Karpas-422 (cell line): ENCODE measurements at regions not wholly inside any gene's neighbourhood (a gene's known extent, or its start where the extent isn't known, plus 50 kb on each side); places are given as distances from the start of the nearest gene placed in this dataset.

ENCODE experiments used
- DNase-seq: peaks from one replicate; pipeline ENCODE4 v3.0.0-alpha.2; 2015
- H2AFZ ChIP-seq: fragments of 200-600 bp; sonication (generic); 2 replicates; pipeline ENCODE4 v1.6.1; 2014; ENCODE audit warnings: antibody characterized with exemption, low read length, mixed read lengths
- H3K27ac ChIP-seq: fragments of 200-600 bp; sonication (generic); 2 replicates; pipeline ENCODE4 v1.5.1; 2014; ENCODE audit warnings: mild to moderate bottlenecking, low read length, moderate library complexity
- H3K27me3 ChIP-seq: fragments of 200-600 bp; sonication (generic); 2 replicates; pipeline ENCODE4 v1.6.1; 2014; ENCODE audit warnings: low read length, mixed read lengths
- H3K36me3 ChIP-seq: fragments of 200-600 bp; sonication (generic); 2 replicates; pipeline ENCODE4 v1.6.1; 2014; ENCODE audit warnings: low read length, mixed read lengths; ENCODE audit not compliant: insufficient read depth
- H3K4me1 ChIP-seq: fragments of 200-600 bp; sonication (generic); 2 replicates; pipeline ENCODE4 v1.6.1; 2014; ENCODE audit warnings: mild to moderate bottlenecking, low read length, mixed read lengths
- H3K4me2 ChIP-seq: fragments of 200-600 bp; sonication (generic); 2 replicates; pipeline ENCODE4 v1.6.1; 2014; ENCODE audit warnings: low read length, low read depth, mild to moderate bottlenecking; ENCODE audit not compliant: poor library complexity, severe bottlenecking
- H3K4me3 ChIP-seq: fragments of 200-600 bp; sonication (generic); 2 replicates; pipeline ENCODE4 v1.5.1; 2014; ENCODE audit warnings: mild to moderate bottlenecking, antibody characterized with exemption, low read length, mixed read lengths
- H3K79me2 ChIP-seq: fragments of 200-600 bp; sonication (generic); 2 replicates; pipeline ENCODE4 v1.6.1; 2014; ENCODE audit warnings: mild to moderate bottlenecking, low read length, mixed read lengths
- H3K9ac ChIP-seq: fragments of 200-600 bp; sonication (generic); 2 replicates; pipeline ENCODE4 v1.6.0; 2014; ENCODE audit warnings: low read length
- H3K9me2 ChIP-seq: fragments of 200-600 bp; sonication (generic), shearing (Covaris generic); replicated peaks from 2 replicates; pipeline ENCODE4 v1.6.0; 2014; ENCODE audit warnings: mild to moderate bottlenecking, low read length, moderate library complexity; ENCODE audit not compliant: insufficient read depth
- H3K9me3 ChIP-seq: fragments of 300-700, 200-600 bp; sonication (generic); 2 replicates; pipeline ENCODE4 v1.6.1; 2014; ENCODE audit warnings: low read length, mixed read lengths
- H4K20me1 ChIP-seq: fragments of 200-600 bp; sonication (generic); 2 replicates; pipeline ENCODE4 v1.6.1; 2014; ENCODE audit warnings: mild to moderate bottlenecking, antibody characterized with exemption, low read length, low read depth; ENCODE audit not compliant: insufficient read depth

GRCh38 chr3:78347176-78347575, 1307.3 kb downstream of the ROBO2 start:
- H3K4me2 ChIP-seq = no peak overlapping the region
- no peak overlapping the region for H2AFZ ChIP-seq

GRCh38 chr3:78348664-78349063, 1308.8 kb downstream of the ROBO2 start:
- no peak for DNase-seq
- H3K4me3 ChIP-seq = no peak overlapping the region
- no peak overlapping the region for H2AFZ ChIP-seq
- H3K9me2 ChIP-seq = no peaks in the 10 kb centered on the region
- no peaks in the 10 kb centered on the region for H3K79me2 ChIP-seq
- no peaks in the 10 kb centered on the region for H3K27me3 ChIP-seq
- no peak overlapping the region for H3K27ac ChIP-seq
- H3K36me3 ChIP-seq = no peaks in the 10 kb centered on the region
- no peaks in the 10 kb centered on the region for H3K9me3 ChIP-seq
- no peak overlapping the region for H3K4me2 ChIP-seq
- no peak overlapping the region for H3K9ac ChIP-seq
- no peaks in the 10 kb centered on the region for H3K4me1 ChIP-seq
- H4K20me1 ChIP-seq = no peaks in the 10 kb centered on the region

More at GRCh38 chr3:78347176-78347575, 1307.3 kb downstream of the ROBO2 start:
- Histone ChIP-seq H3K27ac (no peak overlapping the region), H3K4me3 (no peak overlapping the region), H3K9me2 (no peaks in the 10 kb centered on the region), H3K9me3 (no peaks in the 10 kb centered on the region), H3K79me2 (no peaks in the 10 kb centered on the region), H4K20me1 (no peaks in the 10 kb centered on the region), H3K4me1 (no peaks in the 10 kb centered on the region), H3K36me3 (no peaks in the 10 kb centered on the region), H3K9ac (no peak overlapping the region), H3K27me3 (no peaks in the 10 kb centered on the region)
- DNase-seq = no peak

- DNase-seq = no peak
- Histone ChIP-seq H3K9me2 (no peaks in the 10 kb centered on the region), H3K9ac (no peak overlapping the region), H2AFZ (no peak overlapping the region), H3K27me3 (no peaks in the 10 kb centered on the region), H3K79me2 (no peaks in the 10 kb centered on the region), H3K27ac (no peak overlapping the region), H3K4me1 (no peaks in the 10 kb centered on the region), H4K20me1 (no peaks in the 10 kb centered on the region), H3K4me3 (no peak overlapping the region), H3K9me3 (no peaks in the 10 kb centered on the region), H3K36me3 (no peaks in the 10 kb centered on the region), H3K4me2 (no peak overlapping the region)
Measured at GRCh38 chr3:78349571-78349970, 1309.7 kb downstream of the ROBO2 start.

GRCh38 chr3:78351334-78351733, 1311.4 kb downstream of the ROBO2 start:
- no peak for DNase-seq
- Histone ChIP-seq H3K27me3 (no peaks in the 10 kb centered on the region), H3K36me3 (no peaks in the 10 kb centered on the region), H3K4me2 (no peak overlapping the region), H3K9ac (no peak overlapping the region), H3K27ac (no peak overlapping the region), H3K9me2 (no peaks in the 10 kb centered on the region), H3K9me3 (no peaks in the 10 kb centered on the region), H3K4me1 (no peaks in the 10 kb centered on the region), H3K79me2 (no peaks in the 10 kb centered on the region), H3K4me3 (no peak overlapping the region), H4K20me1 (no peaks in the 10 kb centered on the region), H2AFZ (no peak overlapping the region)

GRCh38 chr3:78353231-78353630, 1313.3 kb downstream of the ROBO2 start:
- no peaks in the 10 kb centered on the region for H4K20me1 ChIP-seq
- no peaks in the 10 kb centered on the region for H3K27me3 ChIP-seq
- H2AFZ ChIP-seq = no peak overlapping the region
- H3K4me1 ChIP-seq = no peaks in the 10 kb centered on the region
- H3K4me2 ChIP-seq = no peak overlapping the region
- H3K36me3 ChIP-seq = no peaks in the 10 kb centered on the region
- no peak for DNase-seq
- no peak overlapping the region for H3K4me3 ChIP-seq
- H3K9ac ChIP-seq = no peak overlapping the region
- H3K79me2 ChIP-seq = no peaks in the 10 kb centered on the region
- H3K9me3 ChIP-seq = no peaks in the 10 kb centered on the region
- H3K9me2 ChIP-seq = no peaks in the 10 kb centered on the region
- no peak overlapping the region for H3K27ac ChIP-seq

- no peak for DNase-seq
- H2AFZ ChIP-seq = no peak overlapping the region
- H3K9me3 ChIP-seq = no peaks in the 10 kb centered on the region
- no peak overlapping the region for H3K27ac ChIP-seq
- no peaks in the 10 kb centered on the region for H4K20me1 ChIP-seq
- no peak overlapping the region for H3K4me2 ChIP-seq
- no peak overlapping the region for H3K4me3 ChIP-seq
- H3K9ac ChIP-seq = no peak overlapping the region
- H3K27me3 ChIP-seq = no peaks in the 10 kb centered on the region
- no peaks in the 10 kb centered on the region for H3K4me1 ChIP-seq
- H3K9me2 ChIP-seq = no peaks in the 10 kb centered on the region
- H3K36me3 ChIP-seq = no peaks in the 10 kb centered on the region
- no peaks in the 10 kb centered on the region for H3K79me2 ChIP-seq
Measured at GRCh38 chr3:78360849-78361248, 1321.0 kb downstream of the ROBO2 start.

GRCh38 chr3:78368636-78369345, 1328.9 kb downstream of the ROBO2 start:
- Histone ChIP-seq H3K27ac (no peak overlapping the region), H3K9ac (no peak overlapping the region), H3K9me2 (no peaks in the 10 kb centered on the region), H4K20me1 (no peaks in the 10 kb centered on the region), H2AFZ (no peak overlapping the region), H3K79me2 (no peaks in the 10 kb centered on the region), H3K4me3 (no peak overlapping the region), H3K27me3 (no peaks in the 10 kb centered on the region), H3K9me3 (no peaks in the 10 kb centered on the region), H3K4me1 (no peaks in the 10 kb centered on the region), H3K36me3 (no peaks in the 10 kb centered on the region), H3K4me2 (no peak overlapping the region)
- no peak for DNase-seq

- Histone ChIP-seq H3K27ac (no peak overlapping the region), H3K27me3 (no peaks in the 10 kb centered on the region), H3K4me2 (no peak overlapping the region), H3K4me3 (no peak overlapping the region), H3K9me2 (no peaks in the 10 kb centered on the region), H3K79me2 (no peaks in the 10 kb centered on the region), H3K9me3 (no peaks in the 10 kb centered on the region; the same call in 1 of the 2 replicates), H3K9ac (no peak overlapping the region), H2AFZ (no peak overlapping the region), H3K36me3 (no peaks in the 10 kb centered on the region; the same call in 1 of the 2 replicates), H4K20me1 (no peaks in the 10 kb centered on the region), H3K4me1 (no peaks in the 10 kb centered on the region)
- no peak for DNase-seq
Measured at GRCh38 chr3:78390221-78390620, 1350.3 kb downstream of the ROBO2 start.
